Sigmoid colon (tissue), 3 donors: ENCODE measurements at regions not wholly inside any gene's neighbourhood (a gene's known extent, or its start where the extent isn't known, plus 50 kb on each side); places are given as distances from the start of the nearest gene placed in this dataset.

Experiments used
- CTCF ChIP-seq, 4 experiments: fragments of 450-650 bp in 3 of 4; fragments of 200-600 bp in 1 of 4; IDR thresholded peaks; one replicate each; pipeline ENCODE4 v1.5.1; 2016 to 2019; ENCODE audit warnings: antibody characterized with exemption in 4 of 4, mild to moderate bottlenecking in 3 of 4, moderate library complexity in 2 of 4
- POLR2A ChIP-seq, 2 donors: fragments of 450-650 bp; IDR thresholded peaks; one replicate each; pipeline ENCODE4 v1.6.1; 2016; ENCODE audit warnings: antibody characterized with exemption in 2 of 2, mild to moderate bottlenecking in 2 of 2, moderate library complexity in 2 of 2

GRCh38 chr6:121848523-121849255 is 413.2 kb downstream of the GJA1 start:
- TF ChIP-seq CTCF (IDR thresholded peaks at IDR 0.05) (no peak), POLR2A (IDR thresholded peaks at IDR 0.05) (no peak)
